ENCODE measurements at regions not wholly inside any gene's neighbourhood (a gene's known extent, or its start where the extent isn't known, plus 50 kb on each side); places are given as distances from the start of the nearest gene placed in this dataset.

DNA sequence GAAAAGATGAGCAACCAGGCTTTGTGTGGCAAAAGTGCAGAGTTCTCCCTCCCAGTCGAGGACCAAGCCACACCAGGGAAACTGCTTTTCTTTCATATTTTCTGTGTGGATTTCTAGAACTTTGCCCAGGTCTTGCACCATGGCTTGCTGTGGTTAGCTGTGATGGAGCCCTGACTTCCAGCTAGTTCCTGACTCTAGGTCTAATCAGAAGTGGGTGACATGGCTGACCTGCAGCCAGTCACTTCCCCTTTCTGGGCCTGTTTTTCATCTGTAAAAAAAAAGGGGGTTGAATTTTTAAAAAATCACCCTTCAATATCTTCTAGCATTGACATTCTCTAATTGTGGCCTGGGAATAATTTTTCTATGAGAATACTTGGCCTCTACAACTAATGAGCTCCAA lies 491.2 kb upstream of the USP24 start:
- peaks cover 11% of the 10 kb centered on the region for H3K27me3 Mint-ChIP-seq (ENCODE audit: low read depth, poor library complexity)
- peaks cover 52% of the 10 kb centered on the region for H3K4me1 Mint-ChIP-seq
- H3K9me3 Mint-ChIP-seq: peaks cover 28% of the 10 kb centered on the region
- no peak overlapping the region for H3K27ac Mint-ChIP-seq
- TF ChIP-seq, protein P1, sequence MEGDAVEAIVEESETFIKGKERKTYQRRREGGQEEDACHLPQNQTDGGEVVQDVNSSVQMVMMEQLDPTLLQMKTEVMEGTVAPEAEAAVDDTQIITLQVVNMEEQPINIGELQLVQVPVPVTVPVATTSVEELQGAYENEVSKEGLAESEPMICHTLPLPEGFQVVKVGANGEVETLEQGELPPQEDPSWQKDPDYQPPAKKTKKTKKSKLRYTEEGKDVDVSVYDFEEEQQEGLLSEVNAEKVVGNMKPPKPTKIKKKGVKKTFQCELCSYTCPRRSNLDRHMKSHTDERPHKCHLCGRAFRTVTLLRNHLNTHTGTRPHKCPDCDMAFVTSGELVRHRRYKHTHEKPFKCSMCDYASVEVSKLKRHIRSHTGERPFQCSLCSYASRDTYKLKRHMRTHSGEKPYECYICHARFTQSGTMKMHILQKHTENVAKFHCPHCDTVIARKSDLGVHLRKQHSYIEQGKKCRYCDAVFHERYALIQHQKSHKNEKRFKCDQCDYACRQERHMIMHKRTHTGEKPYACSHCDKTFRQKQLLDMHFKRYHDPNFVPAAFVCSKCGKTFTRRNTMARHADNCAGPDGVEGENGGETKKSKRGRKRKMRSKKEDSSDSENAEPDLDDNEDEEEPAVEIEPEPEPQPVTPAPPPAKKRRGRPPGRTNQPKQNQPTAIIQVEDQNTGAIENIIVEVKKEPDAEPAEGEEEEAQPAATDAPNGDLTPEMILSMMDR (IDR thresholded peaks at IDR 0.05): no peak
- DNase-seq: no peak
- peaks cover 10% of the 10 kb centered on the region for H3K36me3 Mint-ChIP-seq (ENCODE audit: low read depth)
- no peak overlapping the region for H3K4me3 Mint-ChIP-seq

DNA sequence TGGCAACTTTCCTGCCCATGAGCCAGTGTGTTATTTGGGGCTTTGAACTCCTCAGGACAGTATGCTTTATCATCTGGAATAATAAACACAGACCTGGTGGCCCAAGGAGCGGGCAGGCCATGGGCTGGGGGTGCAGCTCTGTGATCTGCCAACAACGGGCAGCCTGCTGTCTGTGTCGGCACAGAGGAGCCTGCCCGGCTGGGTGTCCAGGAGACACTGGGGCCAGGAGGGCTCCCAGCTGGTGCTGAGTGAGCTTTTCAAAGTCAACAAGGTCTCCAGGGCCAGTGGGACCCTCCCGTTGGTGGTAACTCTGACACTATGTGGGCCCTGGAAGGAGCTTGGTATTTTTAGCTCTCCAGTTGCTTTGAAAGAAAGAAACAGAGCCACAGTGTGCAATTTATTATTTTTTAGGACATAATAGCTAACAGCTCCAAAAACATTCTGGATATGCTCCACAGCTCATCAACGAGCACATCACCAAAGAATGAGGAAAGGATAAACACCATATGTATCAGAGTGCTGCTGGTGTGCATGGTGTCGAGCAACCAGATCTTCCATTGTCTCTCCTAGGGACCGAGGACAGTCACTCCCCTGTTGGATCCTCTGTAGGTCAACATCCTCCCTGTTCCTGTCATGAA lies 488.7 kb upstream of the USP24 start:
- peaks cover 11% of the 10 kb centered on the region for H3K27me3 Mint-ChIP-seq (ENCODE audit: low read depth, poor library complexity)
- DNase-seq: no peak
- no peak overlapping the region for H3K27ac Mint-ChIP-seq
- H3K36me3 Mint-ChIP-seq (ENCODE audit: low read depth): peaks cover 12% of the 10 kb centered on the region
- TF ChIP-seq, protein P1 (IDR thresholded peaks at IDR 0.05): no peak
- H3K9me3 Mint-ChIP-seq: peaks cover 32% of the 10 kb centered on the region
- H3K4me1 Mint-ChIP-seq: peaks cover 60% of the 10 kb centered on the region
- no peak overlapping the region for H3K4me3 Mint-ChIP-seq

DNA sequence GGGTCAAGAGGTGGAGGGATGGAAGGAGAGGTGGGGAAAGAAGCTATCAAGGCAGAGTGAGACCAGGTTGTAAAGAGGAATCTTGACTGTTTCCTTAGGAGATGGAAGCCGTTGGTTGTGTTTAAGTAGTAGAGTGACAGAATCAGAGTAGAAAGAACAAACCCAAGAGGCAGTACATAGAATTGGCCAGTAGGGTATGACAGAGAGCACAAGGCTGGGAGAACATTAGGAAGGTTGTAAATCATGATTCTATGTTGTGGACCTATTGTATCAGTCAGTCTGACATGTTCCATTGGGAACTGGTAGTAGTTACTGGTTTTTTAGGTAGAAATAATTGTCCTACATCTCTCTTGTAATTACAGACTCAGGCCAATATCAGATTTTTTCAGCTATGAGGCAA lies 486.9 kb upstream of the USP24 start:
- Mint-ChIP-seq H3K9me3 (peaks cover 32% of the 10 kb centered on the region), H3K27ac (no peak overlapping the region), H3K4me1 (peaks cover 59% of the 10 kb centered on the region), H3K27me3 (ENCODE audit: low read depth, poor library complexity) (peaks cover 11% of the 10 kb centered on the region), H3K36me3 (ENCODE audit: low read depth) (peaks cover 12% of the 10 kb centered on the region), H3K4me3 (no peak overlapping the region)
- TF ChIP-seq, protein P1 (IDR thresholded peaks at IDR 0.05): peak; percentile 35
- DNase-seq: no peak

DNA sequence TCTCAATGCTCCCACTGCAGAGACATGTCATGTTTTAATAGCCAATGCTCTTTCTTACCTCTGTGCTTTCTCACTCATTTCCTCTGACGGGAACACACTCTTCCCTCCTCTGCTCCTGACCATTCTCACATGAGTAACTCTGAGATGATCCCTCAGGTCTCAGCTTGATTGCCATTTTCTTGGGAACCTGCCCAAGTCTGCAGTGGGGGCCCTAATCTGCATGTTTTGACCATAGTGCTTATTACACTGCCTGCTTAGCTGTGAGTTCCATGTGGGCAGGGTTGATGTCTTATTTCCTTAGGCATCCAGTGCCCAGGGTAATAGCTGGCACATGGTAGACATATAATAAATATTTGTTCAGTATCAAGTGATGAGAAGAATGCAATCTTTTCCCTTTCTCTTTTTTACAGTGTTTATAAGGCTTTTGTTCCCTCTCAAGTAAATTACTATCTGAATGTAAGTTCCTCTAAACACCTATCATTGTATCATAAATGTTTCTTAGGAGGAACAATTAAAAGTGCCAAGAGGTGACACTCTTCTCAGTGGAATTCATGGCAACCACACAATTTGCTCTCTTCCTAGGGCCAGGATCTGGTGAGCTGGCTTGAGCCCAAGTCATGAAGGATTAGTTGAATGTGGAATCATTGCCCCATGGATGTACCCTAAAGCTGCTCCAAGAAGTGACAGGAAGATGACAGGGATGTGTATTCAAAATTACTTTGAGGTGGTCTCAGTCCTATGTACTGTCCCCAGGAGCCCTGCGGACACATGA lies 485.4 kb upstream of the USP24 start:
- H3K9me3 Mint-ChIP-seq: peaks cover 32% of the 10 kb centered on the region
- peaks cover 7% of the 10 kb centered on the region for H3K27me3 Mint-ChIP-seq (ENCODE audit: low read depth, poor library complexity)
- H3K36me3 Mint-ChIP-seq (ENCODE audit: low read depth): peaks cover 12% of the 10 kb centered on the region
- peaks cover 58% of the 10 kb centered on the region for H3K4me1 Mint-ChIP-seq
- H3K27ac Mint-ChIP-seq: no peak overlapping the region
- H3K4me3 Mint-ChIP-seq: no peak overlapping the region
- no peak for DNase-seq
- TF ChIP-seq, protein P1 (IDR thresholded peaks at IDR 0.05): no peak

DNA sequence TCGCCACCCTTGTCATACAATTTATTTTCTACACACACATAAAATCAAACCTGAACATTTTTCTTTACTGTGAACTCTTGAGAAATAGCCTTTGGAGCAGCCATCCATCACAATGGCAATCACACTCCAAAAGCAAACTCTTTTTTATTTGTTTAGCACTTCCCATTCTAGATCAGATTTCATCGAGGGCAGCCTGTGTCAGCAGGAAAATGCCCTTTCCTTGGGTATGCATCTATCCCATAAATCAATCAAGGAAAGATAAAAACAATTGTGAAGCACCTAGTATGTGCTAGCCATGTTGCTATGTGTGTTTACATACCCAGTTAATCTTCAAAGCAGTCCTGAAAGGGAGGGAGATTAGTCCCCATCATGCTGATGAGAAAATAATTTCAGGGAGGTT lies 484.1 kb upstream of the USP24 start:
- peak overlapping the region; percentile 3 for H3K4me3 Mint-ChIP-seq
- H3K9me3 Mint-ChIP-seq: peaks cover 22% of the 10 kb centered on the region
- peaks cover 12% of the 10 kb centered on the region for H3K36me3 Mint-ChIP-seq (ENCODE audit: low read depth)
- peak; percentile 26 for DNase-seq
- peaks cover 5% of the 10 kb centered on the region for H3K27me3 Mint-ChIP-seq (ENCODE audit: low read depth, poor library complexity)
- peaks cover 67% of the 10 kb centered on the region for H3K4me1 Mint-ChIP-seq
- peak overlapping the region; percentile 90 for H3K27ac Mint-ChIP-seq
- TF ChIP-seq, protein P1 (IDR thresholded peaks at IDR 0.05): no peak

Data from nephron progenitor cell (in vitro differentiated cells).